Brain microvascular endothelial cell (primary cell): ENCODE measurements at regions not wholly inside any gene's neighbourhood (a gene's known extent, or its start where the extent isn't known, plus 50 kb on each side); places are given as distances from the start of the nearest gene placed in this dataset.
"Not testable (repeated sequence)": the region's sequence is repeated elsewhere in the genome, so short reads cannot be mapped to it uniquely, and the experiment has no call there.

ENCODE experiments used
- DNase-seq: peaks from one replicate; pipeline ENCODE4 v3.0.0-alpha.2; 2020
- H3K27ac ChIP-seq: fragments of 250-450 bp; sonication (Bioruptor Pico); 2 replicates; pipeline ENCODE4 v1.5.1; 2020; ENCODE audit warnings: mild to moderate bottlenecking, moderate library complexity
- H3K27me3 ChIP-seq: fragments of 250-450 bp; sonication (Bioruptor Pico); replicated peaks from 2 replicates; pipeline ENCODE4 v1.5.1; 2020; ENCODE audit warnings: mild to moderate bottlenecking
- H3K36me3 ChIP-seq: fragments of 250-450 bp; sonication (Bioruptor Pico); replicated peaks from 2 replicates; pipeline ENCODE4 v1.5.1; 2020; ENCODE audit warnings: mild to moderate bottlenecking
- H3K4me3 ChIP-seq: 2 replicates; pipeline ENCODE4 v1.5.1; 2011; ENCODE audit warnings: low read depth, mild to moderate bottlenecking, control low read depth, low read length, moderate library complexity
- CTCF ChIP-seq: IDR thresholded peaks from 2 replicates; pipeline ENCODE4 v1.5.1; 2011; ENCODE audit warnings: low read depth, mild to moderate bottlenecking, moderate library complexity, low read length, control low read depth, inconsistent platforms; ENCODE audit errors: missing control alignments
- in situ Hi-C: cut with HindIII; loops from 2 replicates; pipeline ENCODE4 v1.10.0; 2017; ENCODE audit warnings: low sequenced_read_pairs, low pct_ligation_motif_present

DNA sequence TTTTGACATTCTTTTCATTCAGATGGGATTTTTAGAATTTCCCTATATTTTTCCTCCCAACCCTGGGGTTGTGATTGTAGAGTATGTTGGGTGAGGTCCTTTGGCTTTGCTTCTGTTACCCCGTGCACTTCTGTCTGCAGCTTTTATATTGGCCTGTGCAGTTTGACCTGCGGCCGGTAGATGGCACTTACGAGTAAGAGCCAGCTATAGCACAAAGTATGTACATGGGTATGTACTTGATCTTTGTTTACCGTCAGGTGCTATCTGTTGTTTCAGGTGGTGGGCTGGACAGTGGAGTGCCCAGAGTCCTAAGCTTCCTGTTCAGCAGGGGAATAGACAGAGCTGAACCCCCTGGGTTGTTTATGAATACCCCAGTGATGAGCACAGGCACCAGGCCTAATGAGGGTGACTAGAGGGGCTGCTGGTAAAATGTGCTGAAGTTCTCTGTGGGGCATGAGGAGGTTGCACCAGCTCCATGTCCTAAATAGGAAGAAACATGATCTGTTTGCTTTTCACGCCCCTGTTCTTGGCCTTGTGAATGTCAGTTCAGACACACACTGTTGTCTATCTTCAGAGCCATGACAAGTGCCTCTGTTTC is 58.9 kb upstream of the THUMPD2 start:
- Histone ChIP-seq H3K4me3 (no peak overlapping the region), H3K27ac (no peak overlapping the region), H3K27me3 (no peaks in the 10 kb centered on the region), H3K36me3 (no peaks in the 10 kb centered on the region)
- DNase-seq = peak; percentile 53
- in situ Hi-C loops = no loop called here
- peak; percentile 94 for TF ChIP-seq CTCF

DNA sequence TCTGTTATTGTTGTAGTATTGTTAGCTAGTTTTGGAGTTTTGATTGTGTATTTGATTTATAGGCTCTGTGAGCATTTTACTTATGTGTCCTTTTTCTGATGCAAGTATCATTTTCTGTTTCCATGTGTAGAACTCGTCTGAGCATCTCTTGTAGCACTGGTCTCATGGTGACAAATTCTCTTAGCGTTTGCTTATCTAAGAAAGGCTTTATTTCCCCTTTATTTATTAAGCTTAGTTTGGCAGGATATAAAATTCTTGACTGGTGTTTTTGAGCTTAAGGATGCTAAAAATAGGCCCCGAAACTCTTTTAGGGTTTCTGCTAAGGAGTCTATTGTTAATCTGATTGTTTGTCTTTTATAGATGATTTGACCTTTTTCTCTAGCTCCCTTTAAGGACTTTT is 57.6 kb upstream of the THUMPD2 start:
- no peaks in the 10 kb centered on the region for H3K36me3 ChIP-seq
- in situ Hi-C loops = no loop called here
- DNase-seq = no peak
- no peak for TF ChIP-seq CTCF
- H3K27ac ChIP-seq = no peak overlapping the region
- no peaks in the 10 kb centered on the region for H3K27me3 ChIP-seq
- H3K4me3 ChIP-seq = no peak overlapping the region

DNA sequence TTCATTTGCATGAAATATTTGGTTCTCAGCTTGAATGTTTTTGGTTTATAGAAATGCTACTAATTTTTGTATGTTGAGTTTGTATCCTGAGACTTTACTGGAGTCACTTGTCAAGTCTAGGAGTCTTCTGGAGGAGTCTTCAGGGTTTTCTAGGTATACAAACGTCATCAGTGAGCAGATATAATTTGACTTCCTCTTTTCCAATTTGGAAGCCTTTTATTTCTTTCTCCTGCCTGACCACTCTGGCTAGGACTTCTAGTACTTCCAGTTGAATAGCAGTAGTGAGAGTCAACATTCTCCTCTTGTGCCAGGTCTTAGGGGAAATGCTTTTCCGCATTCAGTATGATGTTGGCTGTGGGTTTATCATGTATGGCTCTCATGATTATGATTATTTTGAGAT is 55.4 kb upstream of the THUMPD2 start:
- no peak for TF ChIP-seq CTCF

GRCh38 chr2:39830610-39831009 is 51.6 kb upstream of the THUMPD2 start:
- DNase-seq, in situ Hi-C loops, H3K36me3 ChIP-seq, H3K4me3 ChIP-seq, H3K27ac ChIP-seq, H3K27me3 ChIP-seq: not testable (repeated sequence)

More for the DNA sequence above, 55.4 kb upstream of the THUMPD2 start:
- no peaks in the 10 kb centered on the region for H3K27me3 ChIP-seq
- no peaks in the 10 kb centered on the region for H3K36me3 ChIP-seq
- H3K4me3 ChIP-seq = no peak overlapping the region
- DNase-seq = no peak
- no peak overlapping the region for H3K27ac ChIP-seq
- in situ Hi-C loops = no loop called here
